AG04450 (cell line): ENCODE measurements at regions not wholly inside any gene's neighbourhood (a gene's known extent, or its start where the extent isn't known, plus 50 kb on each side); places are given as distances from the start of the nearest gene placed in this dataset.

ENCODE experiments used
- CTCF ChIA-PET: fragments of 300-600, 350-600 bp; formaldehyde crosslinking; extraction: SDS; loops from one replicate; lab custom pipeline; 2022; ENCODE audit warnings: antibody characterized with exemption, inconsistent platforms; lab: Charles Lee
- POLR2A ChIA-PET: fragments of 350-600 bp; formaldehyde crosslinking; extraction: SDS; loops from one replicate; lab custom pipeline; 2021; ENCODE audit warnings: antibody characterized with exemption, inconsistent platforms; lab: Yijun Ruan, JAX
- DNase-seq: peaks from one replicate; pipeline ENCODE4 v3.0.0-alpha.2; 2011; ENCODE audit warnings: low read depth, low spot score
- H3K27ac ChIP-seq: one replicate; pipeline ENCODE4 v1.5.1; 2012; ENCODE audit warnings: low read depth, low read length, control low read depth
- H3K27me3 ChIP-seq: one replicate; pipeline ENCODE4 v1.6.0; 2012; ENCODE audit warnings: low read length; ENCODE audit not compliant: control insufficient read depth, insufficient read depth
- H3K4me3 ChIP-seq: 2 replicates; pipeline ENCODE4 v1.5.1; 2011; ENCODE audit warnings: mild to moderate bottlenecking, low read depth, low read length, control low read depth
- H3K9me3 ChIP-seq: 2 replicates; pipeline ENCODE4 v1.5.1; 2012; ENCODE audit warnings: low read length; ENCODE audit not compliant: control insufficient read depth, insufficient read depth
- CTCF ChIP-seq: IDR thresholded peaks from 2 replicates; pipeline ENCODE4 v1.5.1; 2011; ENCODE audit warnings: low read depth, low read length, control low read depth, inconsistent platforms

DNA sequence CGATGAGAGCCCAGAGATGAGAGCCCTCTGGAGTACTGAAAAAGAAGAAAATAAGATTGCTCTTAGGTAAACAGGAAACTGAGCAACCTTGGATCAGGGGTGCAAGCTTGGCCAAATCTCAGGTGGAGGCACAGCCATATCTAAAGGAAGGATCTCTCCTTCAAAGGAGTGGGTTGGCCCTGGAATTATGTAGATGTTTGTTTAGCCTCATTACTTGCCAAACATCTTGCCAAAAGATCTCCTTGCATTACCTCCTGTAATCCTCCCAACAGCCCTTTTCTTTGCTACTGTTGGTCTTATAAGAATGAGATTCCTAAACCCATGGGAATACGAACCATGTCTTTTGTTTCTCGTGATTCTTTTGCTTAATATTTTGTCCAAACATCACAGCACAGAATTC lies 332.6 kb upstream of the NCKAP5 start:
- Histone ChIP-seq H3K27me3 (peaks cover 2% of the 10 kb centered on the region), H3K4me3 (no peak overlapping the region), H3K9me3 (no peaks in the 10 kb centered on the region), H3K27ac (no peak overlapping the region)
- no peak for DNase-seq
- no peak for TF ChIP-seq CTCF
- POLR2A ChIA-PET, result no interaction called here
- CTCF ChIA-PET, result interaction anchor here (1.6 kb wide), 1 partner anchor 14 kb away, joined by 3 read pairs; no protein-coding TSS in a partner anchor

DNA sequence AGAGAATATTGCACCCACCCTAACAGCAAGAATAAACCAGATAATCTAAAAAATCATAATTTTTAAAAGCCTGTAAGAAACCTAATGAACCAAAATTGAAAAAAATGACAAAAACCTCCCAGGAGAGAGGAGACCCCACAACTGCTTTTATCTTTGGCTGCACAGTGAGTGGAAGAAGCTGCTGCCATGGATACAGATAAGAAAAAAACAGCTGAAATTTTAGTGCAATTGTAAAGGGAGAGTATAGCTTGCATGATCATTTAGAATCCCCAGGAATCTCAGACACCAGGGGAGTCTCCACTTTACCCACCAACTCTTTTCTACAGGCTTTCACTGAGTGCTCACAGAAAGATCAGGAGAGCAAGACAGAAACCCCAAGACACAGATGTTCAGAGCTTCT lies 338.1 kb upstream of the NCKAP5 start:
- H3K4me3 ChIP-seq, result no peak overlapping the region
- H3K27me3 ChIP-seq, result peaks cover 2% of the 10 kb centered on the region
- ChIA-PET POLR2A (no interaction called here), CTCF (no interaction called here)
- no peak for TF ChIP-seq CTCF
- no peak for DNase-seq
- H3K27ac ChIP-seq, result no peak overlapping the region
- no peaks in the 10 kb centered on the region for H3K9me3 ChIP-seq

GRCh38 chr2:133906926-133907325 lies 338.7 kb upstream of the NCKAP5 start:
- TF ChIP-seq CTCF, result no peak
- ChIA-PET POLR2A (no interaction called here), CTCF (no interaction called here)
- no peaks in the 10 kb centered on the region for H3K9me3 ChIP-seq
- peaks cover 2% of the 10 kb centered on the region for H3K27me3 ChIP-seq
- no peak overlapping the region for H3K27ac ChIP-seq
- H3K4me3 ChIP-seq, result no peak overlapping the region
- no peak for DNase-seq

GRCh38 chr2:133908171-133908570 lies 339.9 kb upstream of the NCKAP5 start:
- CTCF ChIA-PET, result no interaction called here
- TF ChIP-seq CTCF, result no peak
- H3K4me3 ChIP-seq, result no peak overlapping the region
- POLR2A ChIA-PET, result no interaction called here
- no peaks in the 10 kb centered on the region for H3K9me3 ChIP-seq
- H3K27me3 ChIP-seq, result peaks cover 2% of the 10 kb centered on the region
- no peak overlapping the region for H3K27ac ChIP-seq
- no peak for DNase-seq

DNA sequence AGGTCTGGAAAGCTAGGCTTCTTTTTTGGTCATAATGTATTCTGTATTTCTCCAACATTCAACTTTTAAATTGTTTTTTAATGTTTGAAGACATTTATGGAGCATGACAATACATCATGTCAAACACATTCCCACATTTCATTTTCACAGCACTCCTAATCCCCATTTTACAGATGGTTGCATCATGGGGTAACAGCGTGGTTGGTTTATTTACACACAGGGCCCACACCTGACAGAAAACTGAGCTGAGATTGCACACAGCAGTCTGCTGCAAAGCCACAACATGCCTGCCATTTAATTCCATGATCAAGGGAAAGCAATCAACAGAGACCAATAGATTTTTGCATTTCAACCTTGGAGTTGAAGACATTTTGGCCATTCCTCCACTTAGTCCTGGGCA lies 335.7 kb upstream of the MGAT5 start:
- H3K9me3 ChIP-seq, result no peaks in the 10 kb centered on the region
- no peak overlapping the region for H3K4me3 ChIP-seq
- no peak for TF ChIP-seq CTCF
- no peaks in the 10 kb centered on the region for H3K27me3 ChIP-seq
- no peak overlapping the region for H3K27ac ChIP-seq
- CTCF ChIA-PET, result interaction anchor here (0.8 kb wide), 1 partner anchor 32 kb away, joined by 3 read pairs; no protein-coding TSS in a partner anchor
- POLR2A ChIA-PET, result no interaction called here
- no peak for DNase-seq
